SK-N-MC (cell line): ENCODE measurements at regions not wholly inside any gene's neighbourhood (a gene's known extent, or its start where the extent isn't known, plus 50 kb on each side); places are given as distances from the start of the nearest gene placed in this dataset.

Experiments used
- EZH2 ChIP-seq: fragments of 200-600 bp; sonication (generic); IDR thresholded peaks from one replicate; pipeline ENCODE4 v1.6.1; 2017; ENCODE audit warnings: antibody characterized with exemption
- FOXP2 ChIP-seq: optimal IDR thresholded peaks from 2 replicates; pipeline ENCODE3; 2011; ENCODE audit warnings: mild to moderate bottlenecking, moderate library complexity; ENCODE audit not compliant: insufficient read depth; ENCODE audit errors: extremely low read length, control extremely low read depth
- POLR2AphosphoS5 ChIP-seq: IDR thresholded peaks from 2 replicates; pipeline ENCODE4 v1.6.1; 2012; ENCODE audit warnings: mild to moderate bottlenecking, low read depth, low read length, borderline replicate concordance

DNA sequence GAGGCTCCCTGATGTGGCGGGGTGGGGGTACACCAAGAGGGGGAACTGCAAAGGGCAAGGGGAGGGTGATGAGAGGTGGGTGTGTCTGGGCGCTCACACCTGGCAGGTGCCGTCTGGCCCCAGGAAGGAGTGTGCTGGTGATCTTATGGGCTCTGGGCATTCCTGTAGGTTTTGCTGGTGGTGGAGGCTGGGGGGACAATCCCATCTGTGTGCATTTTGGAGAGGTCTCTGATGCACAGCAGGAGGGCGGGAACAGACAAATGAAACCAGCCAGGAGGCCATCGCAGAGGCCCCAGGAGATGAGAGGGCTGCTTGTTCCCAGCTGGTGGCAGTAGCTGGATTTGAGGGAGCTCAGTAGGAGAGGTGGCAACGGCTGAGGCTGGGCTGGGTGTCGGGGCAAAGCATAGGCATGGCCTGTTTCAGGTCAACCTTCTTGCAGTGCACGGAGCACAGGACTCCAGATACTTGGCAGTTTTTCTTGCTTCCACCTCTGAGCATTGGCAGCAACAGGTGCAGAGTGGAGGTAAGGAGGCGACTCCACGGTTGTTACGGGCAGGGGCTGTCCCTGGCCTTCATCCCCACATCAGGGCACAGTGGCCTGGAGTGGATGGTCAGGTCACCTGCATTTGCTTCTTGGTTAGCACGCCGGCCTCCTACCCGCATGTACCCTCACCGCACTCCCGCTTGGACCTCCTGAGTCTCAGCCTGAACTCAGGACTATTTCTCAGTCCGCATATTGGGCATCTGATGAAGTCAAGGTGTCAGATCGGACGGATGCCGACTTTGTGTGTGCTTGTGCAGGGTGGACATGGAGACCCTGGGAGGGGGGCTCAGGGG lies 194.2 kb upstream of the HDAC4 start:
- TF ChIP-seq POLR2AphosphoS5 (no peak), EZH2 (no peak), FOXP2 (no peak)
